Neural cell (in vitro differentiated cells): ENCODE measurements at regions not wholly inside any gene's neighbourhood (a gene's known extent, or its start where the extent isn't known, plus 50 kb on each side); places are given as distances from the start of the nearest gene placed in this dataset.

Experiments
- CTCF ChIP-seq: fragments of 450-650 bp; IDR thresholded peaks from 2 replicates; pipeline ENCODE4 v1.5.1; 2014; ENCODE audit warnings: antibody characterized with exemption, mild to moderate bottlenecking, moderate library complexity; ENCODE audit not compliant: poor library complexity, severe bottlenecking
- EZH2 ChIP-seq: fragments of 200-600, 300-800 bp; shearing (Covaris generic), sonication (generic); IDR thresholded peaks from 2 replicates; pipeline ENCODE4 v1.6.1; 2014; ENCODE audit warnings: antibody characterized with exemption, low read length, borderline replicate concordance, mild to moderate bottlenecking; ENCODE audit not compliant: insufficient read depth, poor library complexity, severe bottlenecking
- MXI1 ChIP-seq: fragments of 450-650 bp; conservative IDR thresholded peaks from 2 replicates; pipeline ENCODE4 v1.6.1; 2014; ENCODE audit warnings: antibody characterized with exemption, mild to moderate bottlenecking; ENCODE audit not compliant: poor library complexity, severe bottlenecking
- POLR2AphosphoS5 ChIP-seq: IDR thresholded peaks from 2 replicates; pipeline ENCODE4 v1.6.1; 2012
- RAD21 ChIP-seq: fragments of 450-650 bp; conservative IDR thresholded peaks from 2 replicates; pipeline ENCODE4 v1.6.1; 2014; ENCODE audit warnings: antibody characterized with exemption, mild to moderate bottlenecking, moderate library complexity
- REST ChIP-seq: IDR thresholded peaks from 2 replicates; pipeline ENCODE4 v1.6.1; 2012; ENCODE audit warnings: borderline replicate concordance
- TAF1 ChIP-seq: IDR thresholded peaks from 2 replicates; pipeline ENCODE4 v1.6.1; 2012; ENCODE audit warnings: low read depth

GRCh38 chr2:150977296-150977695, 284.4 kb downstream of the RBM43 start:
- no peak for TF ChIP-seq CTCF
- TF ChIP-seq RAD21, result no peak
- no peak for TF ChIP-seq POLR2AphosphoS5
- no peak for TF ChIP-seq EZH2
- no peak for TF ChIP-seq TAF1
- no peak for TF ChIP-seq MXI1
- no peak for TF ChIP-seq REST
